HepG2 (cell line): ENCODE measurements at regions not wholly inside any gene's neighbourhood (a gene's known extent, or its start where the extent isn't known, plus 50 kb on each side); places are given as distances from the start of the nearest gene placed in this dataset.

ENCODE experiments used
- CHD2 ChIP-seq: IDR thresholded peaks from 2 replicates; pipeline ENCODE4 v1.6.1; 2011; ENCODE audit warnings: low read depth, low read length, improper control_type of control experiment
- NR2F6 ChIP-seq, 2 experiments: IDR thresholded peaks; 2 replicates each; pipeline ENCODE4 v1.6.1; 2016; ENCODE audit warnings: antibody characterized with exemption in 1 of 2, mild to moderate bottlenecking in 1 of 2
- NR3C1 ChIP-seq: sonication (generic); formaldehyde crosslinking; IDR thresholded peaks from 2 replicates; pipeline ENCODE4 v1.4.0; 2020; ENCODE audit warnings: missing genetic modification reagents
- THAP11 ChIP-seq: IDR thresholded peaks from 2 replicates; pipeline ENCODE4 v1.6.1; 2016; ENCODE audit warnings: missing biosample characterization, missing genetic modification reagents
- ZBTB34 ChIP-seq: sonication (generic); formaldehyde crosslinking; IDR thresholded peaks from 2 replicates; pipeline ENCODE4 v1.8.0; 2022; ENCODE audit warnings: mild to moderate bottlenecking, missing genetic modification reagents
- ZC3H13 ChIP-seq: sonication (generic); formaldehyde crosslinking; IDR thresholded peaks from 2 replicates; pipeline ENCODE4 v1.8.1; 2023; ENCODE audit warnings: mild to moderate bottlenecking, missing genetic modification reagents, moderate library complexity
- ZNF318 ChIP-seq: sonication (generic); formaldehyde crosslinking; IDR thresholded peaks from 2 replicates; pipeline ENCODE4 v1.4.0; 2020; ENCODE audit warnings: mild to moderate bottlenecking, missing genetic modification reagents

GRCh38 chr2:118345465-118345864, 257.2 kb downstream of the INSIG2 start (continued):
- no peak for TF ChIP-seq ZNF318 (CRISPR knock-in tag)
- no peak for TF ChIP-seq ZC3H13
- TF ChIP-seq NR3C1 (CRISPR knock-in tag), result no peak
- no peak for TF ChIP-seq NR2F6 (IDR thresholded peaks at IDR 0.05)
- no peak for TF ChIP-seq NR2F6 (CRISPR knock-in tag; IDR thresholded peaks at IDR 0.05)
- no peak for TF ChIP-seq ZBTB34 (CRISPR knock-in tag)
- no peak for TF ChIP-seq THAP11
- TF ChIP-seq CHD2, result no peak
